ENCODE measurements at regions not wholly inside any gene's neighbourhood (a gene's known extent, or its start where the extent isn't known, plus 50 kb on each side); places are given as distances from the start of the nearest gene placed in this dataset.

- H3K4me3 ChIP-seq (ENCODE audit: low read depth, low read length) = no peak overlapping the region
- TF ChIP-seq CTCF (conservative IDR thresholded peaks at IDR 0.05; ENCODE audit: low read depth, low read length) = no peak
- DNase-seq (ENCODE audit: low read depth) = no peak
Measured at GRCh38 chr3:182246870-182247269, 535.1 kb downstream of the SOX2 start.

GRCh38 chr3:182248349-182248880, 536.7 kb downstream of the SOX2 start:
- H3K4me3 ChIP-seq (ENCODE audit: low read depth, low read length) = no peak overlapping the region
- no peak for DNase-seq (ENCODE audit: low read depth)
- peak; percentile 41 for TF ChIP-seq CTCF (conservative IDR thresholded peaks at IDR 0.05; ENCODE audit: low read depth, low read length)

GRCh38 chr3:182252802-182253201, 540.5 kb upstream of the ATP11B start:
- no peak for TF ChIP-seq CTCF (conservative IDR thresholded peaks at IDR 0.05; ENCODE audit: low read depth, low read length)
- no peak for DNase-seq (ENCODE audit: low read depth)
- no peak overlapping the region for H3K4me3 ChIP-seq (ENCODE audit: low read depth, low read length)

GRCh38 chr3:182255158-182255557, 538.1 kb upstream of the ATP11B start:
- DNase-seq (ENCODE audit: low read depth) = no peak
- TF ChIP-seq CTCF (conservative IDR thresholded peaks at IDR 0.05; ENCODE audit: low read depth, low read length) = no peak
- H3K4me3 ChIP-seq (ENCODE audit: low read depth, low read length) = no peak overlapping the region

GRCh38 chr3:182257361-182257760, 535.9 kb upstream of the ATP11B start:
- TF ChIP-seq CTCF (conservative IDR thresholded peaks at IDR 0.05; ENCODE audit: low read depth, low read length) = no peak
- DNase-seq (ENCODE audit: low read depth) = no peak
- no peak overlapping the region for H3K4me3 ChIP-seq (ENCODE audit: low read depth, low read length)

- peak; percentile 82 for TF ChIP-seq CTCF (conservative IDR thresholded peaks at IDR 0.05; ENCODE audit: low read depth, low read length)
- DNase-seq (ENCODE audit: low read depth) = no peak
Measured at GRCh38 chr3:182258538-182259177, 534.6 kb upstream of the ATP11B start.

GRCh38 chr3:182259579-182259978, 533.7 kb upstream of the ATP11B start:
- no peak for DNase-seq (ENCODE audit: low read depth)
- TF ChIP-seq CTCF (conservative IDR thresholded peaks at IDR 0.05; ENCODE audit: low read depth, low read length) = peak; percentile 18
- H3K4me3 ChIP-seq (ENCODE audit: low read depth, low read length) = no peak overlapping the region

More at GRCh38 chr3:182258538-182259177, 534.6 kb upstream of the ATP11B start:
- H3K4me3 ChIP-seq (ENCODE audit: low read depth, low read length) = no peak overlapping the region
